Esophagus mucosa (tissue), 1 donor: ENCODE measurements at regions not wholly inside any gene's neighbourhood (a gene's known extent, or its start where the extent isn't known, plus 50 kb on each side); places are given as distances from the start of the nearest gene placed in this dataset.

Source experiments
- ATAC-seq: fragments of 200-7000 bp; cut with Tn5 transposase; one replicate; pipeline ENCODE4 v1.9.1; 2020
- donor health status: DM: yes; HTN: yes; CAD: no.

GRCh38 chr1:18020021-18020817 is 87.4 kb upstream of the IGSF21 start:
- peak; percentile 36 for ATAC-seq

DNA sequence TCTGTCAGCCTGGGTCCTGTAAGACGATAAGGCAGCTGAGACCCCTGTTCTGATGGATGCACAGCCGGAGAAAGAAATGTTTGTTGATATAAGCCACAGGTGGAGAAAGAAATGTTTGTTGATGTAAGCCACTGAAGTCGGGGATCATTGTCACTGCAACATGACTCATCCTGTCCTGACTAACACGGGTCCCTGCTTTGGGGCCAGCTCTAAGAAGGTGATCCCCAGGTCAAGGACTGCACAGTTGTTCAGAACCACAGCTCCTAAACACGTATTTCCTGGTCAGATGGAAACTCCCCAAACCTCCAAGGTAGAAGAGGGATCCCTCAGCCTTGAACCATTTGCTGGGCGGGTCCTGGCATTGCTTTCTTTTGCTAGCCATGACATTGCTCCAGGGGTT is 86.4 kb upstream of the IGSF21 start:
- no peak for ATAC-seq

- ATAC-seq: no peak
Measured at GRCh38 chr1:18032172-18032859, 75.3 kb upstream of the IGSF21 start.

- no peak for ATAC-seq
Measured at GRCh38 chr1:18035145-18035544, 72.5 kb upstream of the IGSF21 start.

DNA sequence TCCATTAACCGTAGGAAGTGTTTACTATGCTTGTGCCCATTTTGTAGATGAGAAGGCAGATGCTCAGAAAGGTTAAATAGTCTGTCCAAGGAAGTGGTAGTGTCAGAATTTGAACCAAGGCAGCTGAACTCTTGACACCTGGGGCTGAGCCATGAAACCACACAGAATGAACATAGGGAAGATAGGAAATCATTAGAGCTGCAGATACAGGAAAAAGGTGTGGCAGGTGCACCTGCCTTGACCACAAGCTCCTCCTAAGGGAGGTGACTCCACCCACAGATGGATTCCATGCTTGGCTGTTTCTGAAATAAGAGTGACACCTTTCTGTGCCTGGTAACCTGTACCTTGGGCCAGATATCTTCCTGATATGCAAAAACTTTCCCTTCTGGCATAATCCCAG is 69.9 kb upstream of the IGSF21 start:
- ATAC-seq: peak; percentile 32

GRCh38 chr1:18038051-18038450 is 69.5 kb upstream of the IGSF21 start:
- no peak for ATAC-seq

GRCh38 chr1:18039102-18039501 is 68.5 kb upstream of the IGSF21 start:
- ATAC-seq: no peak

- peak; percentile 66 for ATAC-seq
Measured at GRCh38 chr1:18041102-18041501, 66.5 kb upstream of the IGSF21 start.

DNA sequence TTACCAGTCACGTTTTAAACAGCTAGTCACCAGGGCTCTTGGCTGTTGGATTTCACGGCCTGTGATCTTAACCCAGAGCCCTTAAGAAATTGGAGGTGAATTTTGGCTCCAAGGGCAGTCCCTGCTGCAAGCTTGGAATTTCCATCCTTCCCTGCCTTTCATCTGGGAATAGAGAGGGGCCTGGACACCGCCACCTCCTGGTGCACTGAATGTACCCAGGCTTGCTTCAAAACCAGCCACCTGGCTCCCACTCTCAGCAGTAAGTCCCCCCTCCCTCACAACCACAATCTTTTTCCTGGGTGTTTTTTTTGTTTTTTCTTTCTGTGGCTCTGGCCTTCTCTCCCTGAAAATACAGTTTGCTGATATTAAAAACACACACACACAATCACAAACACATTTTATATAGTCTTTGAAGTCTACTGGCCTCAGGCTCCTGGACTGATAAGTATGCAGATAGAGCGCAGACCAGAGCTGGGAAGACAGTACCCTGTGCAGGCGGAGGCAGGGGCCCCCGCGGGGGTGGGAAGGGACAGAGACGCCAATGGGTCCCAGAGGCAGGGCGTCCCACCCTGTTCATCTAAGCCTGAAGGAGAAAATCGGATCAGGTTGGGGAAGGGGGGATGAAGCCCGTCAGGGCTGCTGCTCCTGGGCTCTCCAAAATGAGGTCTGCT is 65.8 kb upstream of the IGSF21 start:
- no peak for ATAC-seq

- no peak for ATAC-seq
Measured at GRCh38 chr1:18043871-18044270, 63.7 kb upstream of the IGSF21 start.

DNA sequence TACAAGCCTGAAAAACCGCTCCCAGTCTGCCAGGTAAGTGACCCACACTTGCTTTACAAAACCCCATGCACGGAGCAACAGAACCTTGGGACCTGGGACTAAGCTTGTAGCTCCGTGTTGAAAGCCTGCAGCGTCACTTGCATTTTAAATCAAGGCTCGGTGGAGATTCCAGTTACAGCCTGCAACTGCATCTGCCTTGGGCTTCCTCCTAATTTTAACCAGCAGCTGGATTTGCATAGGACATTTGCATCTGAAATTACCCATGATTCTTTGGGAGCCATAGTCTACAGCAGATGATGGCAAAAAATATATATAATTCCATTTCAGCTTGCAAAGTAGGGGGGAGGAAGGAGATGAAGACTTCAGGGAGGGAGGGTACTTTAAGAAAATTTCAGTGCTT is 62.4 kb upstream of the IGSF21 start:
- ATAC-seq: no peak

DNA sequence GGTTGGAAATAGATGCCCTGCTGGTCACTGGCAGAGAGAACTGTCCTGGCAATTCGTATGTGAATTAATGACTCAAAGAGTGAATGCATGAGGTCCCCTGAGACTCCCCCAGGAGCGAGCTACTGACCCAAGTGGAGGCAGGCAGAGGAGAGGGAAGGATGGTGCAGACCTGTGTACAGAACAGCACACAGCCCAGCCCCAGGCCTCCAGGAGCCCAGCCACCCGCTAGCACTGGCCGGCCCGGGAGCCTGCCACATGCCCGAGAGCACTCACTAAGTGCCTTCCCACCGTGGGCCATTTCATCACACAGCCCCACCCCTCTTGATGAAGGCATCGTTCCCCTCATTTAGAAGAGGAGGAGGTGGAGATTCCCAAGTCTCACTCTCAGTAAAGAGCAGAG is 62.0 kb upstream of the IGSF21 start:
- ATAC-seq: no peak

- ATAC-seq: no peak
Measured at GRCh38 chr1:18047122-18047521, 60.5 kb upstream of the IGSF21 start.

- no peak for ATAC-seq
Measured at GRCh38 chr1:18049228-18049627, 58.4 kb upstream of the IGSF21 start.

- no peak for ATAC-seq
Measured at GRCh38 chr1:18052671-18053070, 54.9 kb upstream of the IGSF21 start.

DNA sequence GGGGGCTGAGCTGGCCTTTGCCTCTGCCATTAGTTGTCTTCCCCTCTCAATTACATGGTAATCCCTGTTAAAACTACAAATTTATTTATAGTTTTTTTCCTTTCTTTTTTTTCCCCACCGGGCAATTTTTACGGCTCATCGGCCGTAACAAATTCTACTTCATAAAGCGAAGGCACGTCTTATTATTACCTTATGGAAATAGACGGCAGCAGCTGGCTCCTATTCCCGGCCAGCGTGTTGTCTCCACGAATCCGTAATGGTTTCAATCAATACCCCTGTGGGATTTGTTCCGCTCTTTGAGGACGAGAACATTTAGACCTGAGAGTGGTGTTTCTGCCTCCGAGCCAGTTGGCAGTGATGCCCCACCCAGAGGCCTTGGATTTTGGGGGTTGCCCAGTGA is 52.4 kb upstream of the IGSF21 start:
- no peak for ATAC-seq

DNA sequence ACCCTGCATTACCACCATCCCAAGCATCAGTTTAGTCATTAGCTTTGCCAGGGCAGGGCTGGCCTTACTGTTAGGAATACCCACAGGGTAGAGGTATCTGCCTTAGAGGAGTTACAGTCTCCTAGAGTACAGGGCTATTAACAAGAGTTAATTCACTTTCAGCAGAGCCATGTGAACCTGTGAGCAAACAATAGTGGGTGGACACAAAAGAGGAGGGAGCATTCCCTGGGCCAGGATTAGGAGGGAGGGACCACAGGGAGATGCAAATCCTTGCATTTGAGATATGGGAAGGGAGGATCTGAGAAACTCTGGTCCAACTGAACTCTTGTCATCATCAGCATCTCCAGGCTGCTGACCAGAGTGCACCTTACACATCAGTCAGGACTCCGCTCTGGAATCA is 51.1 kb upstream of the IGSF21 start:
- ATAC-seq: no peak

GRCh38 chr1:18057623-18058022 is 50.0 kb upstream of the IGSF21 start:
- ATAC-seq: no peak
